ENCODE measurements at regions not wholly inside any gene's neighbourhood (a gene's known extent, or its start where the extent isn't known, plus 50 kb on each side); places are given as distances from the start of the nearest gene placed in this dataset.

DNA sequence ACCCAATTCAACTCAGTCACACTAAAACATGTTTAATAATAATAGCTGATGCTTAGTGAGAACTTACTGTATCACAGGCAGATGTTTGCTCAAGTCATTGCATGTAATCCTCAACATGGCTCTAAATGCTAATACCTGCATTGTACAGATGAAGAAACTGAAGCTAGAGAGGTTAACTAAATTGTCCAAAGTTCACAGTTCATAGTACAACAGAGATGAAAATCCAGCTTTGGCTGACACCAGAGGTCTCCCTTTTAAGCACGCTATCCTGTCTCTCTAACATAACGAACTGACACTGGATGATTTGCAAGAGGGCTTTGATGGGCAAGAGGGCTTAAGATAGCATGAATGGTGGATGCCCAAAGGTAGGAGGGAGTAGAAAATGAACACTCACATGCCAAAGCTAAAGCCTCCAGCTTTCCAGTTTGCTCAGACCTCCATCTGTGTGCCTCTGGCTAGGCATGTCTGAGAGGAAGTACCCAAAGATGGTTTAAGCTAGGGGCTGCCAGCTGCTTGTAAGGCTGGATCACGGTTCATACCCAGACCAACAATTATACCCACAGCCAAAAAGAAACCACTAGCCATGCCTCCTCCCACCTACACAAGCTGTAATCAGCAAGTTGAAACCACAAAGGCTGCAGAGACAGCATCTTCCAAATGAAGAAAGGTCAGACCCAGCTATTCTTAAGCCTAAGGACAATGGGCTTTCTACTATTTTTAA is 196.9 kb upstream of the UBL3 start:
- H2AFZ ChIP-seq (ENCODE audit: low read depth, low read length): no peak overlapping the region
- DNase-seq (ENCODE audit: extremely low read depth in 1 of 4, low spot score in 3 of 4) (no peak), FAIRE-seq (no peak), ATAC-seq (no peak)
- no peaks in the 10 kb centered on the region for H3K79me2 ChIP-seq (ENCODE audit: control insufficient read depth, insufficient read depth, low read length)
- no peaks in the 10 kb centered on the region; a peak in 1 of 5 replicates for H3K4me1 ChIP-seq (replicated peaks in 1 of 2; ENCODE audit: control insufficient read depth in 2 of 2, insufficient read depth in 2 of 2, low read length in 2 of 2)
- H3K27ac ChIP-seq (ENCODE audit: extremely low read depth, low read depth, low read length): no peak overlapping the region
- no peaks in the 10 kb centered on the region for H3K36me3 ChIP-seq (ENCODE audit: control insufficient read depth, insufficient read depth, low read length)
- in situ Hi-C loops (cut with MboI) (no loop called here), intact Hi-C loops (cut with micrococcal nuclease) (no loop called here)
- ChIA-PET CTCF (ENCODE audit: low intra/inter-chr PET ratio) (no interaction called here), POLR2A (interaction anchor here (1.1 kb wide), 1 partner anchor 11 kb away, joined by 6 read pairs; no protein-coding TSS in a partner anchor)
- no peak overlapping the region for H3K9ac ChIP-seq (ENCODE audit: insufficient read depth in 1 of 2, low read depth in 2 of 2, low read length in 2 of 2)
- H3K4me2 ChIP-seq (ENCODE audit: insufficient read depth, low read length): no peak overlapping the region
- 0% methylated on average over 3 of the region's 3 CpGs for WGBS (ENCODE audit: insufficient coverage, low coverage, missing lambda C conversion rate)
- H4K20me1 ChIP-seq (replicated peaks; ENCODE audit: control insufficient read depth, insufficient read depth, low read length): no peaks in the 10 kb centered on the region
- H3K27me3 ChIP-seq (ENCODE audit: control insufficient read depth in 2 of 2, insufficient read depth in 2 of 2, low read length in 2 of 2): no peaks in the 10 kb centered on the region
- H3K9me3 ChIP-seq (replicated peaks; ENCODE audit: control insufficient read depth, insufficient read depth, low read depth, low read length): no peaks in the 10 kb centered on the region
- no peak overlapping the region for H3K4me3 ChIP-seq
- TF ChIP-seq HCFC1 (IDR thresholded peaks at IDR 0.05; ENCODE audit: low read depth, low read length) (no peak), RBFOX2 (IDR thresholded peaks at IDR 0.05; ENCODE audit: low read depth, low read length) (no peak), MECOM (CRISPR knock-in tag; IDR thresholded peaks at IDR 0.05) (no peak), ETS2 (tag; IDR thresholded peaks at IDR 0.05; ENCODE audit: borderline replicate concordance, poor library complexity, severe bottlenecking) (no peak), ZBED1 (IDR thresholded peaks at IDR 0.05) (no peak), ZNF41 (CRISPR knock-in tag; conservative IDR thresholded peaks at IDR 0.05) (no peak), KLF13 (tag; IDR thresholded peaks at IDR 0.05; ENCODE audit: borderline replicate concordance, low read depth) (no peak), GATA2 (CRISPR knock-in tag; IDR thresholded peaks at IDR 0.05) (no peak), HLTF (IDR thresholded peaks at IDR 0.05) (no peak), TAF15 (IDR thresholded peaks at IDR 0.05; ENCODE audit: low read depth, low read length) (no peak), ZKSCAN8 (CRISPR knock-in tag; IDR thresholded peaks at IDR 0.05) (no peak), CSDE1 (IDR thresholded peaks at IDR 0.05) (no peak), ATF1 (CRISPR knock-in tag; IDR thresholded peaks at IDR 0.05) (no peak), ATF1 (tag; IDR thresholded peaks at IDR 0.05) (no peak)
- TF ChIP-seq, protein P1, sequence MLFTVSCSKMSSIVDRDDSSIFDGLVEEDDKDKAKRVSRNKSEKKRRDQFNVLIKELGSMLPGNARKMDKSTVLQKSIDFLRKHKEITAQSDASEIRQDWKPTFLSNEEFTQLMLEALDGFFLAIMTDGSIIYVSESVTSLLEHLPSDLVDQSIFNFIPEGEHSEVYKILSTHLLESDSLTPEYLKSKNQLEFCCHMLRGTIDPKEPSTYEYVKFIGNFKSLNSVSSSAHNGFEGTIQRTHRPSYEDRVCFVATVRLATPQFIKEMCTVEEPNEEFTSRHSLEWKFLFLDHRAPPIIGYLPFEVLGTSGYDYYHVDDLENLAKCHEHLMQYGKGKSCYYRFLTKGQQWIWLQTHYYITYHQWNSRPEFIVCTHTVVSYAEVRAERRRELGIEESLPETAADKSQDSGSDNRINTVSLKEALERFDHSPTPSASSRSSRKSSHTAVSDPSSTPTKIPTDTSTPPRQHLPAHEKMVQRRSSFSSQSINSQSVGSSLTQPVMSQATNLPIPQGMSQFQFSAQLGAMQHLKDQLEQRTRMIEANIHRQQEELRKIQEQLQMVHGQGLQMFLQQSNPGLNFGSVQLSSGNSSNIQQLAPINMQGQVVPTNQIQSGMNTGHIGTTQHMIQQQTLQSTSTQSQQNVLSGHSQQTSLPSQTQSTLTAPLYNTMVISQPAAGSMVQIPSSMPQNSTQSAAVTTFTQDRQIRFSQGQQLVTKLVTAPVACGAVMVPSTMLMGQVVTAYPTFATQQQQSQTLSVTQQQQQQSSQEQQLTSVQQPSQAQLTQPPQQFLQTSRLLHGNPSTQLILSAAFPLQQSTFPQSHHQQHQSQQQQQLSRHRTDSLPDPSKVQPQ (CRISPR knock-in tag; IDR thresholded peaks at IDR 0.05; ENCODE audit: borderline replicate concordance): no peak
- BruUV-seq (replicated peaks): no TSS peak
- H3K9me1 ChIP-seq (ENCODE audit: control insufficient read depth, insufficient read depth, low read length): no peaks in the 10 kb centered on the region
